Stimulated activated naive CD4-positive, alpha-beta T cell treated with Interleukin-2 at 50 U/mL for 16 hours (primary cell): ENCODE measurements at regions not wholly inside any gene's neighbourhood (a gene's known extent, or its start where the extent isn't known, plus 50 kb on each side); places are given as distances from the start of the nearest gene placed in this dataset.

ENCODE experiments used
- DNase-seq: peaks from one replicate; lab custom pipeline; 2025; lab: John Stamatoyannopoulos, UW

DNA sequence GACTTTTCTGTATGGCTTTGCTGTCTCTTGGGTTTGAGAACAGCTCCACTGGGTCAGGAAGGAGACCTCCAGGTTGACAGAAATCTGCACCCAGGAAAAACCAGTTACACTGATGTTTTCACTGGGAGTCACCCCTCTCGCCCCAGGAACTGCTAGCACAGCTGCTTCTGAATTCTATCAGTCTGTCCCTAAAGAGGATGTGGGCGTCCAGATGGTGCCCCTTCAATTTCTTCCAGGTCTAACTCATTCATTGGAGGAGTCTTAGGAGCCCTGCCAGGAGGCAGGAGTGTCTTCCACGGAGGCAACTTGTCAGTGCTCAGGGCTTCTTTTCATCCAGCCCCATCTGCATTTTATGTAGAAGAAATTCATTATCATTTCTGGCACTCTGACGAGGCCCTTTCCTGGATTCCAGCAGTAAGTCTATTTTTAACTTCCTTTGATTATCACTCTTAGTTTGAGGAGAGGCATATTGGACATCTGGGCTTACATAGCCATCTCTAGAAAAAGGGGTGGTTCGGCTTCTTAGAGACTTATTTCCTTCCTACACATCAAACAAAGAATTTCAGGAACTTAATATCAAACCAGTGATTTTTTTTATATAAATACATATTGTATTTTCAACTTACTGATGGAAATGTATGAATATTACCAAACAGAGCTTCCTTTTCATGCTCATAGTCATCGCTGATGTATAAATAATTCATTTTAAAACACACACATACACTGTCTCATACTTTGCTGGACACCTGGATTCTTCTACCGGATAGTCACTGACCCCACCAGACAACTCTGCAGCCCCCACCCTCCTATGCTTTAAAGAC, 148.8 kb downstream of the IRX2 start:
- DNase-seq = no peak

GRCh38 chr5:2598503-2598902, 153.0 kb downstream of the IRX2 start:
- DNase-seq = no peak

DNA sequence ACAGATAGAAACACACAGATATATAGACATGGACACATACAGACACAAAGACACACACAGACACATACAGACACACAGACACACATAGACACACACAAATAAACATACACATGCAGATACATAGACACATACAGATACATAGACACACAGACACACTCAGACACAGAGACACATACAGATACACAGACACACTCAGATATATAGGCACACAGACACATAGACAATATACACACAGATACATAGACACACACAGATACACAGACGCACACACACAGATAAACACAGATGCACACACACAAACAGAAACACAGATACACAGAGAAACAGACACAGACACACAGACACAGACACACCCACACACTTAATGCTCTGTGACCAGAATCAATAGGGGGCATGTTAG, 156.8 kb downstream of the IRX2 start:
- no peak for DNase-seq

- no peak for DNase-seq
These were observed 158.7 kb downstream of the IRX2 start for GRCh38 chr5:2592766-2593165.

DNA sequence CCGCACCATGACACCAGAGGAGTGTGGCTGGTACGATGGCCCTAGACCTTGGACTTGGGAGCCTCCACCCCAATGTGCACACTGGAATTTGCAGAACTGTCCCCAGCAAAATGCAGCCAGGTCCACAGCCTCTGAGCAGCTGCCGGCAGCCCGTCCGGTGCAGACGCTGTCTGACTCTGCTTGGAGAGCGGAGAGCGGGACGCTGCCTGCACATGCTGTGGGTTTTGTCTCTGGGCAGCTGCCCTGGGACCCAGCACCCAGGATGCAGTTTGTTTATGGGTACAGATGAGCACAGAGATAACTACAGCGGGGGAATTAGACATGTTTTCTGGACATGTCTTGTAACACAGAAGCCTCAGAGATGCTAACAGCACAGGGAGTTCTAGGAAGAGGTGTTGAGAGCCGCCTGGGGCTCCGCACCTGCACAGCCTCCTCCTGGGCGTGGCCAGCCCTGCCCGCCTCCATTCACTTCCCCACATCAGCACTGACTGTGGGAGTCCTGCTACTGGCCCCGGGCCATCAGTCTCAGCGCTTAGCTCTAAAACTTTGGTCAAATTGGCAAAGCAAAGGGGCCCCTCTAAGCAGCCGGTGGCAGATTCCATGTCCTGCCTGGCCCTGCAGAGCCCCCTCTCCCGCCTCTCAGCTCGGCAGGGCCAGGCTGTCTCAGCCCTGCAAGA, 159.6 kb downstream of the IRX2 start:
- no peak for DNase-seq

DNA sequence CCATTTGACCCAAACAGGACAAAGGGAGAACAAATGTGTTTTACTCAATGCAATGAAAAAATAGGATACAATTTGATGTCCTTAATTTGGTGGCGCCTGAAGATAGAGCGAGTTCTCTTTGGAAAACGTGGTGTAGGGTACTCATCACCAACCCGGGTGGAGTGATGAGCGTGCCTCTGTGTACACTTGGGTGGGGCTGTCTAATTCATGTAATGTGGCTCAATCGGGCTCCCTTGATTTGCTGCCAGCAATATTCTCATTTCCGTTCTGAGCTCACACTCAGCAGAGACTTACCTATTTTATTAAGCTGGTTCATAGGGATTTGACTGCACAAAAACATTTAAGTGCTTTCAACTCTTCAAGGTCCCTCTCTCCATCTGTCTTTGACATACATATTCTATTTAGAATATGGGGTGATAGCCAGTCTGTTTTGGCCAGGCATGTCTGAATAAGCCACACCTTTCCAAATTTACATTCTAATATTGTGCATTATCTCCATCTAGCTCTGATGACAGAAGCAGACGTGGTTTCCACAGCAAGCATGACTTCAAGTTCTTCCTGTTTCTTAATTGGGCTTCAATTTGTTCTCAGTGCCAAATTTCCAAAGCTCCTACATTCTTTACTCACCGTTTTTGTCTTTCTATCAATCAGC, 162.5 kb downstream of the IRX2 start:
- DNase-seq = no peak

DNA sequence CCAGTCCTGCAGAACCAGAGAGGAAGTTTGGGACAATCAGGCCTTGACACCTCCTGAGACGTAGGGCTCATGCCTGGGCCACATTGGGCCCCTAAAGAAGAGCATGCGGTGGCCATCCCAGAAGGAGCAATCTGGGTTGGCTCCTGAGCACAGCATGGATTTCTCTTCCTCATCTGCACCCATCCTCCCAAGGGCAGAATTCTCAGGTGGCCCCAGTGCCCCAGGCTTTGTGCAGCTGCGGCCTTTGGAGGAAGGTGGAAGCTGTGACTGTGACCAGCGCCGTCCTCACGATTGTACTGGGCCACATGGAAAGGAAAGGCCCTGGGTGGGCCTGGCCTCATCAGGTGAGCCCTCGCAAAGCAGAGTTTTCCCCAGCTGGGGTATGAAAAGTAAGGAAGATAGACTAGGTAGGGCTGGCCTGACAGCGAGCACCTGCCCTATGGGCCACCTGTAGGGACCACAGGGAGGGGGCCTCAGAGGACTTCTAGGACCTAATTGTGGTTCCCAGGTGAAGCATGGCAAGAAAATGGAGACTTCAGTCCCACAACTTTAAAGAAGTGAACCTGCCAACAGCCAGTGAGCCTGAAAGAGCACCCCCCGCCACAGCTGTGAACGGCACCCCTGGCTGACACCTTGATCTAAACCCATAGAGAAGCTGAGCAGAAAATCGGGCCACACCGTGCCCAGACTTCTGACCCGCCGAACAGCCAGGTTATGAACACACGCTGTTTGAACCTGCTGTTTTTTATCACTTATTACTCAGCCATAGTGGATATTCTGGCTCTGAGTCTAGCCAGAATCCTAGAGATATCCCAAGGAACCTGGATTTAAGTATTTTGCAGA, 164.1 kb downstream of the IRX2 start:
- DNase-seq = no peak

DNA sequence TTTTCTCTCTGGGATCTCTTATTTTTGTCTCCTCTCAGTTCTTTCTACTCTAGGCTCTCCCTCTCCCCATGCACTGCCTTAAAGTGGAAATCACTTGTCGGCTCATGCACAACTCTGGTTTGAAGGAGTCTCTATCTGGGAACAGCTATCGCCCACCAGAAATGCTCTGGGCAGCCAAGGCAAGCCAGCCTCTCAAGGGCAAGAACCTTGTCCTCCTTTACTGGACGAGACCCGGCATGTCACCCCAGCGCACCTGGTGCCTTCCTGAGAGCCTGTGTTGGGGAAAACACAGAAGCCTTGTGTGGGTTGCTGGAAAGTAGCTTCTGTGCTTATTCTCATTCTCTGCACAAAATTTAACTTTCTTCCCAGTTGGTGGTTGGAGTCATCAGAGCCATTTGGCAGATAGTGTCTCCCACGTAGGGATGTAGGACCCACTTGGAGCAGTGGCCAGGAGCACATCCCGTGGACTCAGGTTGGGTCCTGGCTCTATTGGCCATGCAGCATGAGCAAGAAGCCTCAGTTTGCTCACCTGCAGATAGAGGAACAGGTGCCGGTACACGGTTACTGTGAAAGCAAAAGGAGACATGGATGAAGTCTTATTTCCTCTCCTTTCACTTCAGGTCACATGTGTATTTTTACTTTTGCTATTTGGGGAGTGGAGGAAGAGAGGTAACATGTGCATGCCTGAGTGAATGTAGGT, 165.3 kb downstream of the IRX2 start:
- DNase-seq = no peak

DNA sequence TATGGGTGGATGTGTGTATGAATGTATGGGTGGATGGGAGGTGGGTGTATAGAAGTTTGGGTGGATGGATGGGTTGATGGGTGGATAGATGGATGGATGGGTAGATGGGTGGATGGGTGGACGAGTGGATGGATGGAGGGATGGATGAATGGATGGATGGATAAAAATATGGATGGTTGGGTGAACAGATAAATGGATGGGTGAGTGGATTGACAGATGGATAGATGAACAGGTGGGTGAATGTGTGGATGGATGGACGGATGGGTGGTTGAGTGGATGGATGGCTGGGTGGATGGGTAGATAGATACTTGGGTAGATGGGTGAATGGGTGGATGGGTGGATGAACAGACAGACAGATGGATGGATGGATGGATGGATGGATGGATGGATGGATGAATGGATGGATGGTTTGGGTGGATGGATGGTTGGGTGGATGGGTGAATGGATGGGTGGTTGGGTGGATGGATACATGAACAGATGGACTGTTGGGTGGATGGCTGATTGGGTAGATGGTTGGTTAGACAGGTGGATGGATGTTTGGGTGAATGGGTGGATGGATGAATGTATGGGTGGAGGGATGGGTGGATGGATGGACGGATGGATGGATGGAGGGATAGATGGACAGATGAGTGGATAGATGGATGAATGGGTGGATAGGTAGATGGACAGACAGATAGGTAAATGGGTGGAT, 166.8 kb downstream of the IRX2 start:
- no peak for DNase-seq

- no peak for DNase-seq
These were observed 169.0 kb downstream of the IRX2 start for GRCh38 chr5:2582507-2582906.

- no peak for DNase-seq
These were observed 169.4 kb downstream of the IRX2 start for GRCh38 chr5:2582106-2582505.

GRCh38 chr5:2581418-2581817, 170.1 kb downstream of the IRX2 start:
- no peak for DNase-seq

GRCh38 chr5:2579126-2579525, 172.4 kb downstream of the IRX2 start:
- no peak for DNase-seq

DNA sequence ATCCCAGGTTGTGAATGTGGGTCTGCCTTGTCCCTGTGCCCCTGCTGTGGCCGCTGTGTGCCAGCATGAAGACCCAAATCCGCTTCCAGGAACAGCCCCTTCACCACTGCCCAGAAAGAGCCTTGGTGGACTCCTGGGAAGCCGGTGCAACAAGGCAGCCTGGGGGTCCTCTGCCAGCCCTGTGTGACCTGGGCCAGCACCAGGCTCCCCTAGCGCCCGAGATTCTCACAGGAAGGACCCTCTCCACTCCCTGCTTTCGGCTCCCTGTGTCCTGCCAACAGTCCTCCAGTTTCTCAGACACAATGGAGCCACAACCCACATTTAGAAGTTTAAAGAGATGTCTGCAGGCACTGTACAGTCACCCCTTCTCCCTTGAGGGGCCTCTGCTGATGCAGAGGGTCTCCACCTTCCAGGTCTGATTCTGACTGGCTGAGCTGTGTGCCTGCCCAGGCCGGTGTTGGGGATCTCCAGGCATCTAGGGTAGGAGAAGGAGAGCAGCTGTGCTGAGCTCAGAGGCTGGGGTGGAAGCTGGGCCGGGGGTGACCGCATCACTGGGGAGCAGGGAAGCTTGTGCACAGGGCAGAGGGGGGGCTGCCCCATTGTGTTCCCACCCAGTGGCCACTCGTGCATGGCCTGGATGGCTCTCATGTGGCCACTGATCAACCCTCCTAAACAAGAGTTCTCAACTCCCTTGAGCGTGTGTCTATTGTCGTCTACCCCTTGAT, 174.0 kb downstream of the IRX2 start:
- DNase-seq = no peak

GRCh38 chr5:2576823-2577222, 174.7 kb downstream of the IRX2 start:
- no peak for DNase-seq

- no peak for DNase-seq
These were observed 175.6 kb downstream of the IRX2 start for GRCh38 chr5:2575871-2576270.

DNA sequence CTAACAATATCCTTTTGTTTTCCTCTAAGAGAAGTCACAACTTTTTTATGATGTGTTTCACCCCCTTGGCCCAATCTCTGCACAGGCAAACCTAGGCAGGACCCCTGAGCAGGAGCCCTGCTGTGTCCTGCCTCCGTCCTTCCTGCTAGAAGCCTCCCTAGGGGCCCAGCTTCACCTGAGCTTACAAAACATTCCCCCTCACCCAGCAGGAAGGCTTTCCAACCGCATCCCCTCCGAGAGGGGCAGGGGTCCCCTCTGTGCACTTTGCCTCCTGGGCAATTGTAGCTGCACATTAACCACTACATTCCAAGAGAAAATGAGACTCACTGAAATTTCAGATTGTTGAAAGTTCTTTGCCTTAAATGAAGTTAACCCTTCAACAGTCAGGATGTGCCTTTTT, 176.2 kb downstream of the IRX2 start:
- no peak for DNase-seq

DNA sequence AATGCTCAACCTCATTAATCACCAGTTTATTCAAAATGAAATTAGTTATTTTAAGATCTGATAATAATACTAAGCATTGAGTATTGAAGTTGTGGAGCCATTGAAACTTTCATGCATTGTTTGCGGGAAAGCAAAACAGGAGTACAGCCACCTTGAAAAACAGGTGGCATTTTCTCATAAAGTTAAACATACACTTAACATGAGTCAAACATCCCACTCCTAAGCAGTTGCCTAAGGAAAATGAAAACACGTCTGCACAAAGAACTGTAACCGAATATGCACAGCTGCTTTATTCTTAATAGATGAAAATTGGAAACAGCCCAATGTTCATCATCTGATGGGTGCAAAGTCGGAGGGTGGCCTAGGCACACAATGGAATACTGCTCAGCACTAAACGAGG, 177.3 kb downstream of the IRX2 start:
- DNase-seq = no peak

- DNase-seq = no peak
These were observed 180.9 kb downstream of the IRX2 start for GRCh38 chr5:2570586-2570985.

GRCh38 chr5:2569774-2570542, 181.5 kb downstream of the IRX2 start:
- DNase-seq = no peak
